B cell (primary cell): ENCODE measurements at regions not wholly inside any gene's neighbourhood (a gene's known extent, or its start where the extent isn't known, plus 50 kb on each side); places are given as distances from the start of the nearest gene placed in this dataset.

Experiments
- ATAC-seq: fragments of 200-7000 bp; cut with Tn5 transposase; one replicate; pipeline ENCODE4 v1.10.0; 2021; ENCODE audit warnings: low read depth, mild to moderate bottlenecking, moderate number of reproducible peaks, moderate library complexity
- CTCF ChIA-PET: fragments of 350-600 bp; sonication (Branson Sonifier 250); formaldehyde crosslinking; loops from one replicate; lab custom pipeline; 2021; ENCODE audit warnings: antibody characterized with exemption, inconsistent platforms; lab: Charles Lee
- POLR2A ChIA-PET: fragments of 350-600 bp; sonication (Branson Sonifier 250); formaldehyde crosslinking; loops from one replicate; lab custom pipeline; 2021; ENCODE audit warnings: antibody characterized with exemption; lab: Charles Lee
- DNase-seq: peaks from one replicate; pipeline ENCODE4 v3.0.0; 2013
- H2AFZ ChIP-seq: 2 replicates; pipeline ENCODE4 v1.6.1; 2012; ENCODE audit warnings: mild to moderate bottlenecking, low read depth, low read length; ENCODE audit not compliant: insufficient read depth, poor library complexity, severe bottlenecking
- H3K27ac ChIP-seq, 2 donors: 1 replicate in 1 of 2; 2 replicates in 1 of 2; pipeline ENCODE4 v1.5.1; 2012 to 2013; ENCODE audit warnings: low read length in 2 of 2, mild to moderate bottlenecking in 2 of 2, moderate library complexity in 1 of 2
- H3K27me3 ChIP-seq, 4 experiments: fragments of 200-600 bp in 1 of 4; sonication (generic) in 1 of 4; replicated peaks in 1 of 4; 1 replicate in 2 of 4; 2 replicates in 2 of 4; pipeline versions ENCODE4 v1.6.1 to v1.7.0; 2013 to 2016; ENCODE audit warnings: low read length in 3 of 4, mild to moderate bottlenecking in 2 of 4, mixed read lengths in 1 of 4, moderate library complexity in 1 of 4; ENCODE audit not compliant: insufficient read depth in 4 of 4, control insufficient read depth in 3 of 4; ENCODE audit errors: control extremely low read depth in 1 of 4
- H3K36me3 ChIP-seq, 2 experiments: replicated peaks in 1 of 2; 1 replicate in 1 of 2; 2 replicates in 1 of 2; pipeline versions ENCODE4 v1.6.1 to v1.7.1; 2013; ENCODE audit warnings: low read length in 1 of 2; ENCODE audit not compliant: insufficient read depth in 2 of 2, control insufficient read depth in 1 of 2; ENCODE audit errors: control extremely low read depth in 1 of 2, extremely low read depth in 1 of 2
- H3K4me1 ChIP-seq, 2 donors: fragments of 200-600 bp in 1 of 2; sonication (generic) in 1 of 2; 1 replicate in 1 of 2; 2 replicates in 1 of 2; pipeline versions ENCODE4 v1.5.1 to v1.6.1; 2013 to 2017; ENCODE audit warnings: low read length in 2 of 2; ENCODE audit not compliant: control insufficient read depth in 2 of 2, insufficient read depth in 2 of 2
- H3K4me2 ChIP-seq: replicated peaks from 2 replicates; pipeline ENCODE3; 2012; ENCODE audit warnings: mild to moderate bottlenecking, low read depth, low read length; ENCODE audit not compliant: poor library complexity, severe bottlenecking
- H3K4me3 ChIP-seq, 5 experiments: fragments of 200-600 bp in 1 of 5; sonication (generic) in 1 of 5; 1 replicate in 3 of 5; 2 replicates in 2 of 5; pipeline versions ENCODE4 v1.5.1 to v1.7.0; 2011 to 2016; ENCODE audit warnings: low read length in 4 of 5, mild to moderate bottlenecking in 4 of 5, low read depth in 2 of 5, control low read depth in 1 of 5, moderate library complexity in 1 of 5; ENCODE audit not compliant: insufficient read depth in 1 of 5; ENCODE audit errors: control extremely low read depth in 1 of 5, extremely low read depth in 1 of 5
- H3K79me2 ChIP-seq: fragments of 200-600 bp; sonication (generic); one replicate; pipeline ENCODE4 v1.6.0; 2016; ENCODE audit warnings: low read length; ENCODE audit not compliant: control insufficient read depth, insufficient read depth
- H3K9ac ChIP-seq: fragments of 200-600 bp; sonication (generic); 2 replicates; pipeline ENCODE4 v1.6.1; 2017; ENCODE audit warnings: mild to moderate bottlenecking, low read length, moderate library complexity
- H3K9me3 ChIP-seq, 3 donors: one replicate each; pipeline versions ENCODE4 v1.6.1 to v1.7.1; 2013; ENCODE audit warnings: low read length in 2 of 3; ENCODE audit not compliant: control insufficient read depth in 2 of 3, insufficient read depth in 1 of 3; ENCODE audit errors: control extremely low read depth in 1 of 3
- H4K20me1 ChIP-seq: 2 replicates; pipeline ENCODE4 v1.6.0; 2012; ENCODE audit warnings: mild to moderate bottlenecking, low read length; ENCODE audit not compliant: insufficient read depth, control insufficient read depth, poor library complexity, severe bottlenecking
- H3K27ac Mint-ChIP-seq: one replicate; pipeline ENCODE4 v1.8.0; 2021; ENCODE audit warnings: mixed read lengths
- H3K27me3 Mint-ChIP-seq: one replicate; pipeline ENCODE4 v1.8.0; 2021; ENCODE audit warnings: mixed read lengths
- H3K4me1 Mint-ChIP-seq: one replicate; pipeline ENCODE4 v1.8.0; 2021; ENCODE audit warnings: mixed read lengths
- H3K4me3 Mint-ChIP-seq: one replicate; pipeline ENCODE4 v1.8.0; 2021; ENCODE audit warnings: mixed read lengths
- H3K9me3 Mint-ChIP-seq: one replicate; pipeline ENCODE4 v1.8.0; 2022; ENCODE audit warnings: mixed read lengths; ENCODE audit not compliant: insufficient read depth
- CTCF ChIP-seq: fragments of 200-600 bp; IDR thresholded peaks from one replicate; pipeline ENCODE4 v1.8.0; 2022; ENCODE audit warnings: antibody characterized with exemption, mild to moderate bottlenecking
- EZH2 ChIP-seq: IDR thresholded peaks from 2 replicates; pipeline ENCODE4 v1.6.1; 2012; ENCODE audit warnings: borderline replicate concordance, low read depth, mild to moderate bottlenecking, moderate library complexity, low read length; ENCODE audit not compliant: insufficient read depth, poor library complexity, severe bottlenecking
- WGBS: methylation state at CpG from one replicate; pipeline ENCODE4 v1.1.5; 2013; ENCODE audit warnings: missing lambda C conversion rate; ENCODE audit not compliant: insufficient coverage; 5-methylcytosine and 5-hydroxymethylcytosine counted together
- intact Hi-C: fragments of 100-400 bp; cut with micrococcal nuclease; formaldehyde crosslinking; loops from one replicate; pipeline ENCODE4 v1.10.0; 2022

GRCh38 chr16:86846136-86846535 lies 267.8 kb downstream of the FOXL1 start:
- WGBS = 100% methylated on average over 3 of the region's 7 CpGs
- ChIA-PET CTCF (no interaction called here), POLR2A (no interaction called here)
- no peak for DNase-seq
- no peaks in the 10 kb centered on the region for H3K9me3 Mint-ChIP-seq
- ATAC-seq = no peak
- no peaks in the 10 kb centered on the region for H3K79me2 ChIP-seq
- H3K4me2 ChIP-seq = no peak overlapping the region
- no peaks in the 10 kb centered on the region for H3K27me3 ChIP-seq
- H3K9ac ChIP-seq = no peak overlapping the region
- no peak overlapping the region for H3K27ac Mint-ChIP-seq
- no peaks in the 10 kb centered on the region for H3K4me1 ChIP-seq
- no peaks in the 10 kb centered on the region for H3K4me1 Mint-ChIP-seq
- no peaks in the 10 kb centered on the region for H4K20me1 ChIP-seq
- TF ChIP-seq CTCF = no peak
- TF ChIP-seq EZH2 = no peak
- no peak overlapping the region for H3K4me3 ChIP-seq
- peaks cover 0 to 16% (median 0%) of the 10 kb centered on the region in 3 donors for H3K9me3 ChIP-seq
- H3K36me3 ChIP-seq = no peaks in the 10 kb centered on the region
- intact Hi-C loops = no loop called here
- H3K27me3 Mint-ChIP-seq = no peaks in the 10 kb centered on the region
- H2AFZ ChIP-seq = no peak overlapping the region
- H3K27ac ChIP-seq = no peak overlapping the region
- H3K4me3 Mint-ChIP-seq = no peak overlapping the region

GRCh38 chr16:86848821-86849220 lies 270.5 kb downstream of the FOXL1 start:
- Histone ChIP-seq H3K9ac (no peak overlapping the region), H3K4me1 (no peaks in the 10 kb centered on the region), H3K79me2 (no peaks in the 10 kb centered on the region), H3K9me3 (peaks cover 0 to 11% (median 0%) of the 10 kb centered on the region in 3 donors), H4K20me1 (no peaks in the 10 kb centered on the region), H3K27me3 (no peaks in the 10 kb centered on the region), H3K4me2 (no peak overlapping the region), H3K27ac (no peak overlapping the region), H3K36me3 (no peaks in the 10 kb centered on the region), H3K4me3 (no peak overlapping the region), H2AFZ (no peak overlapping the region)
- POLR2A ChIA-PET = no interaction called here
- Mint-ChIP-seq H3K4me1 (no peaks in the 10 kb centered on the region), H3K27me3 (no peaks in the 10 kb centered on the region), H3K4me3 (no peak overlapping the region), H3K27ac (no peak overlapping the region), H3K9me3 (no peaks in the 10 kb centered on the region)
- DNase-seq (no peak), ATAC-seq (no peak)
- WGBS = 82% methylated on average over 8 of the region's 8 CpGs
- intact Hi-C loops = no loop called here
- TF ChIP-seq EZH2 (no peak), CTCF (no peak)
- CTCF ChIA-PET = no interaction called here
